AG10803 (cell line): ENCODE measurements at regions not wholly inside any gene's neighbourhood (a gene's known extent, or its start where the extent isn't known, plus 50 kb on each side); places are given as distances from the start of the nearest gene placed in this dataset.
"Not testable (repeated sequence)": the region's sequence is repeated elsewhere in the genome, so short reads cannot be mapped to it uniquely, and the experiment has no call there.

Experiments used
- DNase-seq: peaks from one replicate; pipeline ENCODE4 v3.0.0; 2010; ENCODE audit warnings: low read depth
- H3K4me3 ChIP-seq: 2 replicates; pipeline ENCODE4 v1.5.1; 2011; ENCODE audit warnings: mild to moderate bottlenecking, low read length, control low read depth
- CTCF ChIP-seq: conservative IDR thresholded peaks from 2 replicates; pipeline ENCODE4 v1.5.1; 2011; ENCODE audit warnings: mild to moderate bottlenecking, low read length, control low read depth, inconsistent platforms

GRCh38 chr17:20852239-20852989 is 190.4 kb downstream of the USP22 start:
- DNase-seq = no peak
- peak overlapping the region; percentile 26 for H3K4me3 ChIP-seq
- no peak for TF ChIP-seq CTCF

- no peak overlapping the region for H3K4me3 ChIP-seq
- no peak for TF ChIP-seq CTCF
- no peak for DNase-seq
Measured at GRCh38 chr17:20852990-20853370, 189.8 kb downstream of the USP22 start.

GRCh38 chr17:20855910-20856470 is 186.8 kb downstream of the USP22 start:
- DNase-seq = peak; percentile 8

GRCh38 chr17:20866444-20867209 is 176.2 kb downstream of the USP22 start:
- not testable (repeated sequence) for H3K4me3 ChIP-seq, DNase-seq

More at GRCh38 chr17:20855910-20856470, 186.8 kb downstream of the USP22 start:
- H3K4me3 ChIP-seq = not testable (repeated sequence)

GRCh38 chr17:20867436-20867937 is 175.3 kb downstream of the USP22 start:
- not testable (repeated sequence) for DNase-seq, H3K4me3 ChIP-seq

- not testable (repeated sequence) for DNase-seq, H3K4me3 ChIP-seq
Measured at GRCh38 chr17:20867938-20868661, 174.7 kb downstream of the USP22 start.

GRCh38 chr17:20868662-20869007 is 174.2 kb downstream of the USP22 start:
- not testable (repeated sequence) for DNase-seq, H3K4me3 ChIP-seq

GRCh38 chr17:20873173-20873572 is 169.6 kb downstream of the USP22 start:
- not testable (repeated sequence) for DNase-seq, H3K4me3 ChIP-seq

GRCh38 chr17:20873688-20874328 is 169.0 kb downstream of the USP22 start:
- DNase-seq, H3K4me3 ChIP-seq: not testable (repeated sequence)

- not testable (repeated sequence) for DNase-seq, H3K4me3 ChIP-seq
Measured at GRCh38 chr17:20877384-20877783, 165.4 kb downstream of the USP22 start.

- H3K4me3 ChIP-seq = no peak overlapping the region
- TF ChIP-seq CTCF = no peak
- no peak for DNase-seq
Measured at GRCh38 chr17:20890338-20890737, 152.5 kb downstream of the USP22 start.

GRCh38 chr17:20895426-20895825 is 147.4 kb downstream of the USP22 start:
- H3K4me3 ChIP-seq, DNase-seq: not testable (repeated sequence)
